GM10248 (cell line): ENCODE measurements at regions not wholly inside any gene's neighbourhood (a gene's known extent, or its start where the extent isn't known, plus 50 kb on each side); places are given as distances from the start of the nearest gene placed in this dataset.

Experiments
- CTCF ChIA-PET: fragments of 300-600 bp; sonication (Branson Sonifier 250); formaldehyde crosslinking; extraction: SDS; loops from one replicate; lab custom pipeline; 2021; ENCODE audit warnings: antibody characterized with exemption; lab: Yijun Ruan, JAX
- POLR2A ChIA-PET: fragments of 350-650 bp; sonication (Branson Sonifier 250); formaldehyde crosslinking; extraction: SDS; loops from one replicate; lab custom pipeline; 2020; ENCODE audit warnings: antibody characterized with exemption; lab: Yijun Ruan, JAX
- DNase-seq: peaks from one replicate; pipeline ENCODE4 v3.0.0; 2012; ENCODE audit errors: extremely low spot score
- TF ChIP-seq, protein P1 (sequence below): IDR thresholded peaks from 2 replicates; pipeline ENCODE4 v1.5.1; 2012; ENCODE audit warnings: mild to moderate bottlenecking, low read depth; ENCODE audit errors: extremely low read depth, missing control alignments, control extremely low read depth

DNA sequence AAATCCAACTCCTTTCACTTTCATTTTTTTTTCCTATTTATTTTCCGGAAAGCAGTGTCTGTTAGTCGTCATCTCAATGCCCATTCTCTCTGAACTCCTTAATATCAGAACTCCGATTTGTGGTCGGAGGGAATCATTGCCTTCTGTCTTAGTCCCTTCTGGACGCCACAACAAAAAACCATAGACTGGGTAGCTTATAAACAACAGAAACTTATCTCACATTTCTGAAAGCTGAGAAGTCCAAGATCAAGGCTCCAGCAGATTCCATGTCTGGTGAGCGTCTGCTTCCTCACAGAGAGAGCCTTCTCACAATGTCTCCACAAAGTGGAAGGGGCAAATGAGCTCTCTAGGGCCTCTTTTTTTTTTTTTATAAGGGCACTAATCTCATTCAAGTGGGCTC lies 296.6 kb upstream of the CDH11 start:
- ChIA-PET CTCF (interaction anchor here (0.9 kb wide), 1 partner anchor 9 kb away, joined by 3 read pairs; no protein-coding TSS in a partner anchor), POLR2A (no interaction called here)
- no peak for DNase-seq
- TF ChIP-seq, protein P1, sequence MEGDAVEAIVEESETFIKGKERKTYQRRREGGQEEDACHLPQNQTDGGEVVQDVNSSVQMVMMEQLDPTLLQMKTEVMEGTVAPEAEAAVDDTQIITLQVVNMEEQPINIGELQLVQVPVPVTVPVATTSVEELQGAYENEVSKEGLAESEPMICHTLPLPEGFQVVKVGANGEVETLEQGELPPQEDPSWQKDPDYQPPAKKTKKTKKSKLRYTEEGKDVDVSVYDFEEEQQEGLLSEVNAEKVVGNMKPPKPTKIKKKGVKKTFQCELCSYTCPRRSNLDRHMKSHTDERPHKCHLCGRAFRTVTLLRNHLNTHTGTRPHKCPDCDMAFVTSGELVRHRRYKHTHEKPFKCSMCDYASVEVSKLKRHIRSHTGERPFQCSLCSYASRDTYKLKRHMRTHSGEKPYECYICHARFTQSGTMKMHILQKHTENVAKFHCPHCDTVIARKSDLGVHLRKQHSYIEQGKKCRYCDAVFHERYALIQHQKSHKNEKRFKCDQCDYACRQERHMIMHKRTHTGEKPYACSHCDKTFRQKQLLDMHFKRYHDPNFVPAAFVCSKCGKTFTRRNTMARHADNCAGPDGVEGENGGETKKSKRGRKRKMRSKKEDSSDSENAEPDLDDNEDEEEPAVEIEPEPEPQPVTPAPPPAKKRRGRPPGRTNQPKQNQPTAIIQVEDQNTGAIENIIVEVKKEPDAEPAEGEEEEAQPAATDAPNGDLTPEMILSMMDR = no peak

- POLR2A ChIA-PET = no interaction called here
- CTCF ChIA-PET = no interaction called here
- no peak for DNase-seq
- TF ChIP-seq, protein P1 = no peak
Observed at GRCh38 chr16:65415460-65415859, 293.6 kb upstream of the CDH11 start.

- TF ChIP-seq, protein P1 = no peak
- ChIA-PET CTCF (no interaction called here), POLR2A (no interaction called here)
- DNase-seq = no peak
Observed at GRCh38 chr16:65414284-65414984, 292.6 kb upstream of the CDH11 start.

- CTCF ChIA-PET = no interaction called here
- POLR2A ChIA-PET = no interaction called here
- no peak for DNase-seq
- TF ChIP-seq, protein P1 = no peak
Observed at GRCh38 chr16:65413861-65414260, 292.0 kb upstream of the CDH11 start.

DNA sequence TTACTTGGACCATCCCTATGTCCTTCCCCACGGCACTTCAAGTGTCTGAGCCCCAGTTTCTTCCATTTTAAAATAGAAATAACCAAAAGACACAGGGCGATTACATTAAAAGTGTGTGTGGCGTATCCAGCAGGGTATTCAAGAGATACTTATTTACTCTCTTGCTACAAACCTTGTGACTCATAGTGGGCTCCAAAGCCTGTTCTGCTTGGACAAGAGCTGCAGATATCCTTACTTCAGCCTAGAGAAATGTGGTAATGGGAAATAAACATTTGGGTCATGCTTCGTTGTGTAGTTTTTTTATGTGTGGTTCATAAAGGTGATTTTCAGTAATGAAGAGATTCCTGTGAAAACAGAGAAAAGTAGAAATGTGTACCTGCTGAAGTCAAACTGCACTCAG lies 288.9 kb upstream of the CDH11 start:
- no peak for DNase-seq
- POLR2A ChIA-PET = no interaction called here
- TF ChIP-seq, protein P1 = no peak
- CTCF ChIA-PET = no interaction called here

GRCh38 chr16:65409510-65409909 lies 287.6 kb upstream of the CDH11 start:
- POLR2A ChIA-PET = no interaction called here
- CTCF ChIA-PET = no interaction called here
- TF ChIP-seq, protein P1 = no peak
- no peak for DNase-seq

DNA sequence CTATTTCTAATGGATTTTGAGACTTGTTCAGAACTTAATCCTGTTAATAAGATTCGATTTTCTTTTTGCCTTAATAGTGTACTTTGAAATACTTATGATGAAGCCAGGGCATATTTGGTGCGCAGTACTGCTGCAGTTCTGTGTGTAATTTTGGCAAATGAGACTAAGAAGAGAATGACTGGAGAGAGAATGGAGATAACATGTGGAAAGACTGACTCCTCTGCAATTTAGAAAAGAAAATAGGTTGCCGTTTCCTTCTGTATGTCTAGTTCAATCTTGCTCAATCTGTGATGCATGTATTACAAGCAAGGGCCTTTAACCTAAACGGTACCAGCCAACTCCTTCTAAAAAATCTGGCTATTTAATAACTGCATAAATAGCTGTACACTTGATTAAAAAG lies 285.1 kb upstream of the CDH11 start:
- TF ChIP-seq, protein P1 = no peak
- no peak for DNase-seq
- ChIA-PET POLR2A (no interaction called here), CTCF (no interaction called here)
